GM12878 (cell line): ENCODE measurements at regions not wholly inside any gene's neighbourhood (a gene's known extent, or its start where the extent isn't known, plus 50 kb on each side); places are given as distances from the start of the nearest gene placed in this dataset.

Source experiments
- ATAC-seq: fragments of 200-7000 bp; cut with Tn5 transposase; 3 replicates; pipeline ENCODE4 v1.9.1; 2020; ENCODE audit warnings: mild to moderate bottlenecking, moderate library complexity
- BruUV-seq: library from RNA; stranded (reverse); fragments of 400-500 nt; replicated peaks from 2 replicates; lab custom pipeline; 2021; lab: Mats Ljungman, UMichigan
- CTCF ChIA-PET: fragments of 300-600 bp; sonication (Branson Sonifier 250); formaldehyde crosslinking; extraction: SDS; loops from one replicate; lab custom pipeline; 2021; ENCODE audit warnings: inconsistent platforms; lab: Yijun Ruan, JAX
- POLR2A ChIA-PET: fragments of 350-600 bp; formaldehyde crosslinking; extraction: SDS; loops from one replicate; lab custom pipeline; 2021; ENCODE audit warnings: inconsistent platforms; lab: Charles Lee
- RAD21 ChIA-PET: fragments of 300-600 bp; sonication (Branson Sonifier 250); formaldehyde crosslinking; loops from one replicate; lab custom pipeline; 2023; ENCODE audit warnings: antibody characterized with exemption; ENCODE audit not compliant: unreplicated experiment; lab: Charles Lee
- SMC1A ChIA-PET: fragments of 300-600 bp; sonication (Branson Sonifier 250); formaldehyde crosslinking; loops from one replicate; lab custom pipeline; 2023; ENCODE audit not compliant: unreplicated experiment, uncharacterized antibody; lab: Charles Lee
- DNase-seq: peaks from one replicate; pipeline ENCODE4 v3.0.0-alpha.2; 2011; ENCODE audit warnings: low read depth, low spot score
- FAIRE-seq: peaks from 3 replicates; lab custom pipeline; 2011; peaks lifted over from hg19 to GRCh38; lab: Jason Lieb, UNC
- H2AFZ ChIP-seq: 2 replicates; pipeline ENCODE4 v1.6.0; 2011; ENCODE audit warnings: low read depth, low read length, control low read depth; ENCODE audit not compliant: control insufficient read depth
- H3K27ac ChIP-seq: 2 replicates; pipeline ENCODE4 v1.5.1; 2011; ENCODE audit warnings: control low read depth; ENCODE audit not compliant: control insufficient read depth, insufficient read depth
- H3K27me3 ChIP-seq, 2 experiments: replicated peaks in 1 of 2; 2 replicates each; pipeline versions ENCODE4 v1.6.0 to v1.6.1; 2011; ENCODE audit warnings: low read length in 1 of 2; ENCODE audit not compliant: control insufficient read depth in 2 of 2, insufficient read depth in 2 of 2
- H3K36me3 ChIP-seq, 2 experiments: 2 replicates each; pipeline ENCODE4 v1.5.1; 2011; ENCODE audit warnings: low read length in 1 of 2; ENCODE audit not compliant: control insufficient read depth in 2 of 2, insufficient read depth in 2 of 2
- H3K4me1 ChIP-seq: 2 replicates; pipeline ENCODE4 v1.6.1; 2011; ENCODE audit warnings: mild to moderate bottlenecking, low read length, moderate library complexity, mixed read lengths; ENCODE audit not compliant: control insufficient read depth, insufficient read depth
- H3K4me2 ChIP-seq: 2 replicates; pipeline ENCODE4 v1.6.0; 2011; ENCODE audit warnings: control low read depth; ENCODE audit not compliant: control insufficient read depth, insufficient read depth
- H3K4me3 ChIP-seq: fragments of 200-600 bp; sonication (generic); 2 replicates; pipeline ENCODE4 v1.5.1; 2016
- H3K79me2 ChIP-seq: 2 replicates; pipeline ENCODE4 v1.6.0; 2011; ENCODE audit warnings: low read length; ENCODE audit not compliant: control insufficient read depth, insufficient read depth
- H3K9ac ChIP-seq: 2 replicates; pipeline ENCODE4 v1.8.0; 2011; ENCODE audit warnings: low read length, control low read depth, mixed read lengths; ENCODE audit not compliant: control insufficient read depth, insufficient read depth
- H3K9me3 ChIP-seq: replicated peaks from 3 replicates; pipeline ENCODE4 v1.5.1; 2011; ENCODE audit warnings: mild to moderate bottlenecking, low read length; ENCODE audit not compliant: control insufficient read depth, insufficient read depth
- H4K20me1 ChIP-seq: 2 replicates; pipeline ENCODE4 v1.6.0; 2011; ENCODE audit not compliant: control insufficient read depth, insufficient read depth
- ASH2L ChIP-seq: fragments of 300-600, 200-600 bp; sonication (generic); IDR thresholded peaks from 2 replicates; pipeline ENCODE4 v1.6.1; 2017; ENCODE audit warnings: low read depth, mild to moderate bottlenecking, borderline replicate concordance
- BCL3 ChIP-seq: IDR thresholded peaks from 2 replicates; pipeline ENCODE4 v1.6.1; 2011; ENCODE audit warnings: borderline replicate concordance, low read depth, mild to moderate bottlenecking, moderate library complexity, low read length; ENCODE audit not compliant: insufficient read depth, poor library complexity, severe bottlenecking
- BCLAF1 ChIP-seq: fragments of 450-650 bp; IDR thresholded peaks from 2 replicates; pipeline ENCODE4 v1.6.1; 2017; ENCODE audit warnings: antibody characterized with exemption, mild to moderate bottlenecking, moderate library complexity
- CBFB ChIP-seq: IDR thresholded peaks from 2 replicates; pipeline ENCODE4 v1.6.1; 2016; ENCODE audit warnings: antibody characterized with exemption, low read depth
- FOS ChIP-seq: IDR thresholded peaks from 3 replicates; pipeline ENCODE4 v1.6.1; 2011; ENCODE audit warnings: borderline replicate concordance; ENCODE audit not compliant: insufficient read length; ENCODE audit errors: extremely low read depth
- GABPA ChIP-seq: IDR thresholded peaks from 2 replicates; pipeline ENCODE4 v1.6.1; 2014; ENCODE audit warnings: antibody characterized with exemption, low read depth, mild to moderate bottlenecking, inconsistent platforms
- KAT2A ChIP-seq: conservative IDR thresholded peaks from 2 replicates; pipeline ENCODE4 v1.6.1; 2011; ENCODE audit warnings: low read depth, low read length; ENCODE audit not compliant: control insufficient read depth
- MLLT1 ChIP-seq: fragments of 450-650 bp; IDR thresholded peaks from 2 replicates; pipeline ENCODE4 v1.6.1; 2016; ENCODE audit warnings: mild to moderate bottlenecking
- NFXL1 ChIP-seq: fragments of 450-650 bp; IDR thresholded peaks from 2 replicates; pipeline ENCODE4 v1.6.1; 2017; ENCODE audit warnings: antibody characterized with exemption, mild to moderate bottlenecking, borderline replicate concordance
- PAX8 ChIP-seq: fragments of 450-650 bp; IDR thresholded peaks from 2 replicates; pipeline ENCODE4 v1.6.1; 2017; ENCODE audit warnings: mild to moderate bottlenecking, moderate library complexity
- POLR2AphosphoS2 ChIP-seq: IDR thresholded peaks from 2 replicates; pipeline ENCODE4 v1.6.1; 2011; ENCODE audit warnings: low read depth, mild to moderate bottlenecking, low read length, improper control_type of control experiment, moderate library complexity
- RAD51 ChIP-seq: fragments of 450-650 bp; IDR thresholded peaks from 2 replicates; pipeline ENCODE4 v1.6.1; 2016; ENCODE audit warnings: moderate library complexity, mild to moderate bottlenecking, inconsistent platforms
- RB1 ChIP-seq: fragments of 450-650 bp; formaldehyde crosslinking; IDR thresholded peaks from 2 replicates; pipeline ENCODE4 v1.6.1; 2017; ENCODE audit warnings: mild to moderate bottlenecking, borderline replicate concordance
- SPI1 ChIP-seq: IDR thresholded peaks from 2 replicates; pipeline ENCODE4 v1.6.1; 2011; ENCODE audit warnings: low read depth, mild to moderate bottlenecking, low read length, moderate library complexity, borderline replicate concordance; ENCODE audit not compliant: insufficient read depth
- ZBTB33 ChIP-seq: fragments of 450-650 bp; IDR thresholded peaks from 2 replicates; pipeline ENCODE4 v1.6.1; 2017; ENCODE audit warnings: mild to moderate bottlenecking
- ZNF24 ChIP-seq: fragments of 450-650 bp; IDR thresholded peaks from 2 replicates; pipeline ENCODE4 v1.6.1; 2017; ENCODE audit warnings: antibody characterized with exemption, mild to moderate bottlenecking
- WGBS: methylation state at CpG from one replicate; pipeline ENCODE4 v1.1.6; 2016; ENCODE audit warnings: low lambda C conversion rate; ENCODE audit not compliant: insufficient replicate concordance, insufficient coverage; ENCODE audit errors: missing lambda C conversion rate; 5-methylcytosine and 5-hydroxymethylcytosine counted together
- in situ Hi-C: fragments of 300-500 bp; cut with MboI; formaldehyde crosslinking; loops from 9 replicates; pipeline ENCODE4 v1.14.3; 2018; ENCODE audit warnings: mixed read lengths
- intact Hi-C: fragments of 100-400 bp; cut with micrococcal nuclease; formaldehyde crosslinking; loops from one replicate; pipeline ENCODE4 v1.14.2; 2022; ENCODE audit not compliant: unreplicated experiment

GRCh38 chr2:15867194-15868171 is 72.9 kb upstream of the MYCN start:
- Histone ChIP-seq H3K9ac (no peak overlapping the region), H3K36me3 (no peaks in the 10 kb centered on the region), H2AFZ (no peak overlapping the region), H4K20me1 (no peaks in the 10 kb centered on the region), H3K9me3 (no peaks in the 10 kb centered on the region), H3K27me3 (no peaks in the 10 kb centered on the region), H3K4me3 (no peak overlapping the region), H3K79me2 (no peaks in the 10 kb centered on the region), H3K4me1 (no peaks in the 10 kb centered on the region), H3K27ac (no peak overlapping the region), H3K4me2 (no peak overlapping the region)
- FAIRE-seq (no peak), ATAC-seq (no peak), DNase-seq (no peak)
- ChIA-PET SMC1A (interaction anchor here (0.6 kb wide), 1 partner anchor 417 kb away, joined by 3 read pairs; no protein-coding TSS in a partner anchor), POLR2A (no interaction called here), RAD21 (no interaction called here), CTCF (no interaction called here)
- intact Hi-C loops (no loop called here), in situ Hi-C loops (no loop called here)
- 28% methylated on average over 8 of the region's 8 CpGs for WGBS
- no TSS peak for BruUV-seq
- no peak for TF ChIP-seq CBFB
- TF ChIP-seq GABPA, result no peak
- no peak for TF ChIP-seq ASH2L
- no peak for TF ChIP-seq RB1
- no peak for TF ChIP-seq ZBTB33
- TF ChIP-seq ZNF24, result no peak
- no peak for TF ChIP-seq MLLT1
- TF ChIP-seq BCLAF1, result no peak
- no peak for TF ChIP-seq FOS
- no peak for TF ChIP-seq POLR2AphosphoS2
- no peak for TF ChIP-seq NFXL1
- TF ChIP-seq BCL3, result no peak
- no peak for TF ChIP-seq KAT2A
- TF ChIP-seq SPI1, result no peak
- TF ChIP-seq PAX8, result no peak
- TF ChIP-seq RAD51, result no peak
